Esophagus squamous epithelium (tissue), 5 donors: ENCODE measurements at regions not wholly inside any gene's neighbourhood (a gene's known extent, or its start where the extent isn't known, plus 50 kb on each side); places are given as distances from the start of the nearest gene placed in this dataset.

Source experiments
- DNase-seq: peaks from one replicate; lab custom pipeline; 2025; lab: John Stamatoyannopoulos, UW
- H3K27ac ChIP-seq, 4 donors: fragments of 200-600 bp; sonication (generic); one replicate each; pipeline ENCODE4 v1.5.1; 2016 to 2019; ENCODE audit warnings: mild to moderate bottlenecking in 1 of 4
- H3K27me3 ChIP-seq, 4 donors: fragments of 200-600 bp; sonication (generic); 1 replicate in 3 of 4; 2 replicates in 1 of 4; pipeline versions ENCODE4 v1.5.1 to v1.6.0; 2017 to 2021; ENCODE audit warnings: antibody characterized with exemption in 1 of 4
- H3K36me3 ChIP-seq, 3 donors: fragments of 200-600 bp; sonication (generic); one replicate each; pipeline ENCODE4 v1.5.1; 2016 to 2019
- H3K4me1 ChIP-seq, 3 donors: fragments of 200-600 bp; sonication (generic); one replicate each; pipeline ENCODE4 v1.5.1; 2017 to 2019
- H3K4me3 ChIP-seq, 4 donors: fragments of 200-600 bp; sonication (generic); 1 replicate in 3 of 4; 2 replicates in 1 of 4; pipeline ENCODE4 v1.5.1; 2016 to 2019; ENCODE audit warnings: mild to moderate bottlenecking in 2 of 4, moderate library complexity in 1 of 4
- H3K9me3 ChIP-seq, 3 donors: fragments of 200-600 bp; sonication (generic); one replicate each; pipeline ENCODE4 v1.5.1; 2016 to 2019
- POLR2A ChIP-seq, 4 donors: fragments of 450-650 bp; IDR thresholded peaks; one replicate each; pipeline ENCODE4 v1.6.1; 2017; ENCODE audit warnings: antibody characterized with exemption in 4 of 4, mild to moderate bottlenecking in 4 of 4, moderate library complexity in 3 of 4
- WGBS, 2 donors: methylation state at CpG; one replicate each; pipeline ENCODE4 v1.1.5; 2018; 5-methylcytosine and 5-hydroxymethylcytosine counted together
- intact Hi-C: fragments of 100-400 bp; cut with DNase I; formaldehyde crosslinking; loops from one replicate; pipeline ENCODE4 v1.15.0; 2022
- TF ChIP-seq, protein P1 (sequence below), 6 experiments: fragments of 450-650 bp in 4 of 6; fragments of 200-600 bp in 2 of 6; sonication (generic) in 2 of 6; IDR thresholded peaks; one replicate each; pipeline ENCODE4 v1.5.1; 2016 to 2019; ENCODE audit warnings: antibody characterized with exemption in 6 of 6, mild to moderate bottlenecking in 4 of 6, moderate library complexity in 4 of 6
- donor health status: DM: yes; HTN: yes; CAD: no.

DNA sequence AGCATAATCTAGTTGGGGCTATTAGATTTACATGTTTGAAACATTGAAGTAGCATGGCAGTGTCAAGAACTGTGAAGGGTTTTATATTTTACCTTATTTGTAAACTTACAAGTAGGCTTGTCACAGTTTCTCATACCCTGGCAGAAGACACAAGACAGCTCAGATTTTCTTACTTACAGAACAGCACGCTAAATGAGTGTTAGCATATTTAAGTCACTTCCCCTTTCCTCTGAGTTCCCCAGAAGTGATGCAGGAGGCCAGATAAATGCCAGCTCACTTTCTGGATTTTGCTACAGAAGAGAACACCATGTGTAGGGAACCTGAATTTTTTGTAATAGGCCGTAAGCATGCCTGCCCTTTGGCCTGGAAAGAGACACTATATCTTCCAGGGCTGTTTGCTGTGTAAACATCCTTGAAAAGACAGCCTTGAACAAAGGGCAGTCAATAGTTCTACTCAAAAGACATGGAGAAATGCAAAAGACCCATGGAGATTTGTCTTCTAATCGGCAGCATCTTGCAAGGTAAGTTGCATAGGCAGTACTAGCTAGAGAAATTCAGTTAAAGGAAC, 279.1 kb downstream of the PHF14 start:
- DNase-seq: no peak
- no peak for TF ChIP-seq POLR2A (IDR thresholded peaks at IDR 0.05)
- TF ChIP-seq, protein P1, sequence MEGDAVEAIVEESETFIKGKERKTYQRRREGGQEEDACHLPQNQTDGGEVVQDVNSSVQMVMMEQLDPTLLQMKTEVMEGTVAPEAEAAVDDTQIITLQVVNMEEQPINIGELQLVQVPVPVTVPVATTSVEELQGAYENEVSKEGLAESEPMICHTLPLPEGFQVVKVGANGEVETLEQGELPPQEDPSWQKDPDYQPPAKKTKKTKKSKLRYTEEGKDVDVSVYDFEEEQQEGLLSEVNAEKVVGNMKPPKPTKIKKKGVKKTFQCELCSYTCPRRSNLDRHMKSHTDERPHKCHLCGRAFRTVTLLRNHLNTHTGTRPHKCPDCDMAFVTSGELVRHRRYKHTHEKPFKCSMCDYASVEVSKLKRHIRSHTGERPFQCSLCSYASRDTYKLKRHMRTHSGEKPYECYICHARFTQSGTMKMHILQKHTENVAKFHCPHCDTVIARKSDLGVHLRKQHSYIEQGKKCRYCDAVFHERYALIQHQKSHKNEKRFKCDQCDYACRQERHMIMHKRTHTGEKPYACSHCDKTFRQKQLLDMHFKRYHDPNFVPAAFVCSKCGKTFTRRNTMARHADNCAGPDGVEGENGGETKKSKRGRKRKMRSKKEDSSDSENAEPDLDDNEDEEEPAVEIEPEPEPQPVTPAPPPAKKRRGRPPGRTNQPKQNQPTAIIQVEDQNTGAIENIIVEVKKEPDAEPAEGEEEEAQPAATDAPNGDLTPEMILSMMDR (IDR thresholded peaks at IDR 0.05): no peak
- intact Hi-C loops: no loop called here
- WGBS, 2 donors: 45 to 61% methylated on average over 3 of the region's 3 CpGs
- no peaks in the 10 kb centered on the region for H3K9me3 ChIP-seq
- H3K4me1 ChIP-seq: no peaks in the 10 kb centered on the region
- H3K36me3 ChIP-seq: no peaks in the 10 kb centered on the region
- no peak overlapping the region for H3K27ac ChIP-seq
- H3K4me3 ChIP-seq: no peak overlapping the region
- H3K27me3 ChIP-seq: no peaks in the 10 kb centered on the region

DNA sequence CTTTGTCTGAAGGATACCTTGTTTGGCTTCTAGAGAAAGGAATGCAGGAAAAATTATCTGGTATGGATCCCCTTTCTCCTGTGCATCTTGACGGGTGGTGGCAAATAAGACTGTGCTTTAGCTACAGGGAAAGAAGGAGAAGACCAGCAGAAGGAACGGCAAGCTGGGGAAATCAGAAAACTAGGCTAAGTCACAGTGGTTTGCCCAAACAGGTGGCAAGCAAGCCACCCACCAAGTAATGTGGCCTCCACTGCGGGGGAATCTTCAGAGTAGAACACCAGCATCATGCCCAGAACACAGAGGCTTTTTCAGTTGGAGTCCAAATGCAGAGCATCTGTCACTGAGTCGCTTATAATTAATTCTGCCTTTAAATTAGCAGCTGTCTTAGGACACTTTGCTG, 282.8 kb downstream of the PHF14 start:
- H3K36me3 ChIP-seq: no peaks in the 10 kb centered on the region
- H3K4me1 ChIP-seq: no peaks in the 10 kb centered on the region
- WGBS, 2 donors: 59 to 79% methylated on average over 3 to 4 of the region's 4 CpGs
- no peaks in the 10 kb centered on the region for H3K9me3 ChIP-seq
- no peak for DNase-seq
- no peak overlapping the region for H3K27ac ChIP-seq
- intact Hi-C loops: no loop called here
- TF ChIP-seq, protein P1 (IDR thresholded peaks at IDR 0.05): no peak
- TF ChIP-seq POLR2A (IDR thresholded peaks at IDR 0.05): no peak
- no peak overlapping the region for H3K4me3 ChIP-seq
- H3K27me3 ChIP-seq: no peaks in the 10 kb centered on the region

DNA sequence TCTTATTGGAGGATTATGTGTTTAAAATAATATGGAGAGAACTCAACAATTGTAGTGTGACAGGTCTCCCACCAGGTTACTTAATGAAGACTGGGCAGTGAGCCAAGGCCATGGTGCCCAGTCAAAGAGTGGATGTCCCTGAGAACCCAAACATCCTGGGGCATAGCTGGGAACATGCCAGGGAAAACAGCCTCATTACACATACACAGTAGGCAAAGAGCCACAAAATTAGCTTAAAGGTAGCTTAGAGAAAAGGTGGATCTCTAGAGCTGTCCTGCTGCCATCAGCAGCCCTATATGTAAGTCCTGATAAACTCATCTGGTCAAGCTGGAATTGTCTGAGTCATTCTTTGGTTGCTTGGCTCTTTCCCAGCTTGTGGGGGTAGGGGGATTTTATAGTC, 287.8 kb downstream of the PHF14 start:
- no peak overlapping the region for H3K4me3 ChIP-seq
- no peaks in the 10 kb centered on the region for H3K36me3 ChIP-seq
- intact Hi-C loops: no loop called here
- no peak for DNase-seq
- no peaks in the 10 kb centered on the region for H3K9me3 ChIP-seq
- no peaks in the 10 kb centered on the region for H3K4me1 ChIP-seq
- no peaks in the 10 kb centered on the region for H3K27me3 ChIP-seq
- no peak overlapping the region for H3K27ac ChIP-seq
- TF ChIP-seq, protein P1 (IDR thresholded peaks at IDR 0.05): no peak

DNA sequence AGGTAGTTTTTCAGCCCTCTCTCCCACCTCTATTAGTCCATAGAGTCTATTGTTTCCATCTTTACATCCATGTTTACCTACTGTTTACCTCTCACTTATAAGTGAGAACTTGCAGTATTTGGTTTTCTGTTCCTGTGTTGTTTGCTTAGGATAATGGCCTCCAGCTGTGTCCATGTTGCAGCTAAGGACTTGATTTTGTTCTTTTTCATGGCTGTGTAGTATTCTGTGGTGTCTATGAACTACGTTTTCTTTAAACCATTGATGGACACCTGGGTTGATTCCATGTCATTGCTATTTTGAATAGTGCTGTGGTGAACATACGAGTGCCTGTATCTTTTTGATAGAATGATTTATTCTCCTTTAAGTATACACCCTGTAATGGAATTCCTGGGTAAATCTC, 292.4 kb downstream of the PHF14 start:
- H3K9me3 ChIP-seq: no peaks in the 10 kb centered on the region
- no peaks in the 10 kb centered on the region for H3K4me1 ChIP-seq
- H3K36me3 ChIP-seq: no peaks in the 10 kb centered on the region
- H3K27ac ChIP-seq: no peak overlapping the region
- H3K27me3 ChIP-seq: no peaks in the 10 kb centered on the region
- 63 to 71% methylated on average over 2 of the region's 2 CpGs for WGBS, 2 donors
- no peak overlapping the region for H3K4me3 ChIP-seq
- TF ChIP-seq, protein P1 (IDR thresholded peaks at IDR 0.05): no peak
- no peak for TF ChIP-seq POLR2A (IDR thresholded peaks at IDR 0.05)
- intact Hi-C loops: no loop called here
- DNase-seq: no peak

DNA sequence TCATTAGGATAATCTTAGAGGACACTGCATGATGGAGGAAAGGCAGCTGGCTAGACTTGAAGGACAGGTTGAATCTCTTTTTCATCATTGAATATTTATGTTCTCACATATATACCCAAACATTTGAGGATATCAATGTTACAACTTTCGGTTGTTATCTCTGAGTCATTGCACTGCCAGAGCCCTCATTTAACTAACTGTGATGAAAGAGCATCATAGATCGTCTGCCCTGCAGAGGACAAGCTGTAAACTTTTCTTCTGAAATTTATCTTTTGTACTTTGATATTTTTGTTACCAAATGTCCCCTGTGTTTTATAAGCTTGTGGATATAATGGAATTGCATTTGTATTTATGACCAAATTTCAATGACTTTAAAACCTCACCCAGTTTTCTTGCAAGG, 298.7 kb downstream of the PHF14 start:
- Histone ChIP-seq H3K4me1 (no peaks in the 10 kb centered on the region), H3K36me3 (no peaks in the 10 kb centered on the region), H3K4me3 (no peak overlapping the region), H3K27ac (no peak overlapping the region), H3K27me3 (no peaks in the 10 kb centered on the region), H3K9me3 (no peaks in the 10 kb centered on the region)
- WGBS, 2 donors: 64 to 65% methylated on average over 2 of the region's 2 CpGs
- no peak for TF ChIP-seq POLR2A (IDR thresholded peaks at IDR 0.05)
- TF ChIP-seq, protein P1 (IDR thresholded peaks at IDR 0.05): no peak
- intact Hi-C loops: no loop called here
- DNase-seq: no peak
